HG03460 (cell line): ENCODE measurements at regions not wholly inside any gene's neighbourhood (a gene's known extent, or its start where the extent isn't known, plus 50 kb on each side); places are given as distances from the start of the nearest gene placed in this dataset.
"Not testable (repeated sequence)": the region's sequence is repeated elsewhere in the genome, so short reads cannot be mapped to it uniquely, and the experiment has no call there.

Experiments
- ATAC-seq: cut with Tn5 transposase; IDR thresholded peaks from one replicate; pipeline ENCODE4 v1.9.1; 2021; ENCODE audit not compliant: unreplicated experiment

GRCh38 chr4:179331362-179331761 lies 1889.1 kb upstream of the AGA start:
- ATAC-seq, result no peak

GRCh38 chr4:179344861-179345260 lies 1902.6 kb upstream of the AGA start:
- ATAC-seq, result no peak

GRCh38 chr4:179352221-179352620 lies 1910.0 kb upstream of the AGA start:
- ATAC-seq, result no peak

- no peak for ATAC-seq
Observed at GRCh38 chr4:179353786-179354185, 1911.5 kb upstream of the AGA start.

- ATAC-seq, result no peak
Observed at GRCh38 chr4:179361978-179362486, 1919.8 kb upstream of the AGA start.

- not testable (repeated sequence) for ATAC-seq
Observed at GRCh38 chr4:179365932-179366331, 1923.7 kb upstream of the AGA start.

- ATAC-seq, result no peak
Observed at GRCh38 chr4:179372242-179372641, 1930.0 kb upstream of the AGA start.

- ATAC-seq, result no peak
Observed at GRCh38 chr4:179372746-179373145, 1930.5 kb upstream of the AGA start.

- not testable (repeated sequence) for ATAC-seq
Observed at GRCh38 chr4:179378847-179379246, 1936.6 kb upstream of the AGA start.

- ATAC-seq, result no peak
Observed at GRCh38 chr4:179392787-179393186, 1950.5 kb upstream of the AGA start.

- ATAC-seq, result no peak
Observed at GRCh38 chr4:179398414-179398813, 1956.2 kb upstream of the AGA start.

- no peak for ATAC-seq
Observed at GRCh38 chr4:179399054-179399782, 1957.0 kb upstream of the AGA start.

- ATAC-seq, result no peak
Observed at GRCh38 chr4:179415037-179415846, 1973.0 kb upstream of the AGA start.

GRCh38 chr4:179415847-179416223 lies 1973.6 kb upstream of the AGA start:
- no peak for ATAC-seq

GRCh38 chr4:179417357-179417756 lies 1975.1 kb upstream of the AGA start:
- no peak for ATAC-seq

- no peak for ATAC-seq
Observed at GRCh38 chr4:179437962-179438361, 1995.7 kb upstream of the AGA start.

- ATAC-seq, result no peak
Observed at GRCh38 chr4:179441596-179441995, 1999.4 kb upstream of the AGA start.

- no peak for ATAC-seq
Observed at GRCh38 chr4:179447308-179447707, 2005.1 kb upstream of the AGA start.

- no peak for ATAC-seq
Observed at GRCh38 chr4:179465131-179465797, 2023.0 kb upstream of the AGA start.

GRCh38 chr4:179467878-179468277 lies 2025.6 kb upstream of the AGA start:
- no peak for ATAC-seq

GRCh38 chr4:179472164-179472563 lies 2029.9 kb upstream of the AGA start:
- no peak for ATAC-seq

GRCh38 chr4:179478608-179479007 lies 2036.4 kb upstream of the AGA start:
- no peak for ATAC-seq
